HG03439 (cell line): ENCODE measurements at regions not wholly inside any gene's neighbourhood (a gene's known extent, or its start where the extent isn't known, plus 50 kb on each side); places are given as distances from the start of the nearest gene placed in this dataset.
"Not testable (repeated sequence)": the region's sequence is repeated elsewhere in the genome, so short reads cannot be mapped to it uniquely, and the experiment has no call there.

Experiments
- ATAC-seq: cut with Tn5 transposase; IDR thresholded peaks from one replicate; pipeline ENCODE4 v1.9.1; 2021; ENCODE audit warnings: mild to moderate bottlenecking, moderate library complexity; ENCODE audit not compliant: unreplicated experiment

DNA sequence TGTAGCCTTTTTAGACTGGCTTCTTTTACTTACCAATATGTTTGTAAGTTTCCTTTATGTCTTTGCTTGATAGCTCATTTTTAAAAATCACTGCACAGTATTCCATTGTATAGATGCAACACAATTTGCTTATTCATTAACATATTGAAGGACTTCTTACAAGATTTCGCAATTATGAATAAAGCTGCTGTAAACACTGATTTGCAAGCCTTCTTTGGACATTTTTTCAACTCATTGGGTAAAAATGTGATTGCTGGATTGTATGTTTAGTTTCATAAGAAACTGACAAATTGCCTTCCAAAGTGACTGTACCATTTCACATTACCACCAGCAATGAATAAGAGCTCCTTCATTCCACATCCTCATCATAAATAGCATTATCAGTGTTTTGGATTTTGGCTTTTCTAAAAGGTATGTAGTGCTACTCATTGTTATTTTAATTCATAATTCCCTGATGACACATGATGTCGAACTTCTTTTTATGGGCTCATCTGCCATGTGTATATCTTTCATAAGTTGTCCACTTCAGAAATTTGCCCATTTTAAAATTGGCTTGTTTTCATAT lies 80.7 kb downstream of the TFAP2B start:
- ATAC-seq = no peak

DNA sequence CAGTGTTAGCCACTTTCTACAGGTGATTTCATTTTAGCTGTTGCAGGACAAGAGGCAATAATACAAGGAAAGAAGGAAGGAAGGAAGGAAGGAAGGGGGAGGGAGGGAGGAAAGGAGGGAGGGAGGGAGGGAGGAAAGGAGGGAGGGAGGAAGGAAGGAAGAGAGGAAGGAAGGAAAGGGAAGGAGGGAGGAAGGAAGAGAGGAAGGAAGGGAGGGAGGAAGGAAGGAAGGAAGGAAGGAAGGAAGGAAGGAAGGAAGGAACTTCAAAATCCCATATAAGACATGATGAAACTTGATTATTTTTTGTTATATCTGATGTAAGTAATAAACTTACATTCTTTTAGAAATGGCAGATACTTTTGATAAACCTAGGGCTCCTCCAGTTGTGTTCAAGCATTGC lies 83.6 kb downstream of the TFAP2B start:
- ATAC-seq = no peak

- ATAC-seq = no peak
These were observed 86.6 kb downstream of the TFAP2B start for GRCh38 chr6:50905297-50905696.

- no peak for ATAC-seq
These were observed 88.9 kb downstream of the TFAP2B start for GRCh38 chr6:50907565-50907964.

DNA sequence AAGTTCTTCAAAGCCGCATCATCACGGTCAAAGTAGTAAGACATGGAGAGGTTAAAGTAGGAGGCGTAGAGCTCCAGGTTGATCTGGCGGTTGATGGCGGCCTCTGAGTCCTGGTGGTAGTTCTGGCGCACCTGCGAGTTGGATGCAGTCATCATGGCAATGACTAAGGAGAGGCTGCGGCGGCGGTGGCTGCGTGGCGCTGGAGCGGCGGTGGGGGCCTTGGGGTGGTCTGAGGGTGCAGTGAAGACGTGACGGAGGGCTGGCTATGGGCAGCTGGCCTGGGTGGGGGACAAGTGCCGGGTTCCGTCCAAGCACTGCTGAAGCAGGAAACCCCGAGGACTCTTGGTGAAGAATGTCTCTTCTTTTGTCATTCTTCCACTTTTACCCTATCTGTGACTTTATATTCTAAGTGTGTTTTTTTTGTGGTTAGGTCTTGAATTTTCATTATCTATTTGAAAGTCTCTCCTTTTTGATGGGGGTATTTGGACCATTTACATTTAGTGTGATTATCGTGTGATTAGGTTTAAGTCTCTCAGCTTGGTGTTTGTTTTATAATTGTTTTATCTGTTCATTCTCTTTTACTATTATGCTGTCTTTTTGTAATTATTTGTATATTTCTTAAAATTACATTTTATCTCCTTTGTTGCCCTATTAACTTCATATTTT lies 94.6 kb downstream of the TFAP2B start:
- ATAC-seq = no peak

GRCh38 chr6:50921378-50921777 lies 102.7 kb downstream of the TFAP2B start:
- ATAC-seq = not testable (repeated sequence)

- ATAC-seq = no peak
These were observed 103.3 kb downstream of the TFAP2B start for GRCh38 chr6:50921968-50922367.

- ATAC-seq = no peak
These were observed 104.2 kb downstream of the TFAP2B start for GRCh38 chr6:50922579-50923525.

GRCh38 chr6:50924758-50925157 lies 106.1 kb downstream of the TFAP2B start:
- ATAC-seq = no peak

DNA sequence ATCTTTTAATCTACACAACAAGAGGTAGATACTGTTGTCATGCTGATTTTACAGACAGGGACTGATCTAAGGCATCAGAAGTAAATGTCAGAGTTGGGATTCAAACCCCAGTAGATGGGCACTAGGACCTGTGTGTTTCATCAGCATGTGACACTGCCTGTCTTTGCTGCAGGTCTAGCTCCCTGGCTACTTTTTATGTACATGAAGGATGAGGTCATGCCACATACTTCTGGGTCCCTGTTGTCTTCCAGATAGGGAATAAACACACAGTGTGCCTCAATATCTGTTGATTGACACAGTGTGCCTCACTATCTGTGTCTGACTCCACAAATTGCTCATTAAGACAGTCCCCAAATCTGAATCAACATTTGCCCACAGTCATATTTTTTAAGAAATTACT lies 106.9 kb downstream of the TFAP2B start:
- no peak for ATAC-seq

- no peak for ATAC-seq
These were observed 107.3 kb downstream of the TFAP2B start for GRCh38 chr6:50925981-50926380.

GRCh38 chr6:50927800-50928199 lies 109.1 kb downstream of the TFAP2B start:
- ATAC-seq = no peak

DNA sequence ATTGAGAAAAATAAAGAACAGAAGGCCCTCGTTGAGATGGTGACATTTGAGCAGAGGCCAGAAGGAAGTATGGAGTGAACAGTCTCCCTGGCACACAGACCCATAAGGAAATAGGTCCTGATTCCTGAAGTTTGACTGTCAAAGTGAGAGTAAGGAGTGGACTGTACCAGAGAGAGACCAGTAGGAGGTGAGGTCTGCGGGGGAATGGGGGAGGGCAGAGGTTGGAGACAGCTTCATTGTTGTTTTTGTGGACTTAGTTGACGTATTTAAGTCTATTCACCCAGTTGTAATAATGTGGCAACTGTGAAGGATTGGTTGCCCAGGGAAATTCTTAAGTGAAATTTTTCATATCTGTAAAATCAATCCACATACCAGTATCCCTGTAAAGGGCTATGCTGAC lies 110.7 kb downstream of the TFAP2B start:
- ATAC-seq = no peak

- ATAC-seq = no peak
These were observed 116.8 kb downstream of the TFAP2B start for GRCh38 chr6:50935442-50935841.

- ATAC-seq = no peak
These were observed 117.6 kb downstream of the TFAP2B start for GRCh38 chr6:50936277-50936681.

DNA sequence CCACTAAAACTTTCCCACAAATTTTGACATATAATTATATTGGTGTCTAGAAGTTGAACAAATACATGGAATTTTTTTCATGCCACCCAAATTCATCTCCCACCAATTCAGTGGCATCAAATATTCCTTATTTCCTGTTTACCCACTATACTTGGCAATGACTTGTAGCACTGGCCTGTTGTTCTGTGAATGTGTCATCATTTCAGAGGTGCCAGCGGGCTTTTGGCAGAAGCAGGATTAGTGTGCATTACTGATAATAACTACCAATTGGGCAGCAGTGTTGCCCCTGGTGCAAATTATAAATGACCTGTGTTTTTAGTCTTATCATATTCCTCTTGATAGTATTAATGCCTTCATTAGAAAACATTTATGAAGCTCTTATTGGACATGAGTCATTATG lies 121.3 kb downstream of the TFAP2B start:
- no peak for ATAC-seq

DNA sequence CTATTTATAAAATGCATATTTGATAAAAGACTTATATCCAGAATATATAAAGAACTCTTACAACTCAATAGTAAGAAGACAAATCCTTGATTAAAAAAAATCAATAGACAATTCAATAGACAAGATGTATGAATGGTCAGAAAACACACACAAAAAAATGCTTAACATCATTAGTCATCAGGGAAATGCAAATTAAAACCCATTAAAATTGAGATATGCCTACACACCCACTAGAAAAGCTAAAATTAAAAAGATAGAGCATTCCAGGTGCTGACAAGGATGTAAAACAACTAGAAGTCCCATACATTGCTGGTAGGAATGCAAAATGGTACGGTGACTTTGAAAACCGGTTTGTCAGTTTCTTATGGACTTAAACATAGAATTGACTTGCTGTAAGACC lies 127.1 kb downstream of the TFAP2B start:
- no peak for ATAC-seq

GRCh38 chr6:50952092-50952907 lies 133.6 kb downstream of the TFAP2B start:
- no peak for ATAC-seq

DNA sequence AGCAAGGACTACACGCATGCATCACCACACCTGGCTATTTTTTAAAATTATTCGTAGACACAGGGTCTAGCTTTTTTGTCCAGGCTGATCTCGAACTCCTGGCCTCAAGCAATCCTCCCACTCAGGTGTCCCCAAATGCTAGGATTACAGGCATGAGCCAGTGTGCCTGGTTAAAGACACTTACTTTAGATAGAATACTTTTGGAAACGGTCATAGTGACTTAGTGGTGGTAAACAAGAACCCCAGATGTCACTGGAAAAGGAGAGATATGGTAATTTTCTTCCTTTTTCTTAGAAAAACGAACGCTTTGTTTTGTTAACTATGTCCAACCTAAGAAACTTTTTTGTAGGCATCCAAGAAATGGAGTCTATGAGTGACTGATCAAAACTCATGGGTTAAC lies 137.3 kb downstream of the TFAP2B start:
- no peak for ATAC-seq

DNA sequence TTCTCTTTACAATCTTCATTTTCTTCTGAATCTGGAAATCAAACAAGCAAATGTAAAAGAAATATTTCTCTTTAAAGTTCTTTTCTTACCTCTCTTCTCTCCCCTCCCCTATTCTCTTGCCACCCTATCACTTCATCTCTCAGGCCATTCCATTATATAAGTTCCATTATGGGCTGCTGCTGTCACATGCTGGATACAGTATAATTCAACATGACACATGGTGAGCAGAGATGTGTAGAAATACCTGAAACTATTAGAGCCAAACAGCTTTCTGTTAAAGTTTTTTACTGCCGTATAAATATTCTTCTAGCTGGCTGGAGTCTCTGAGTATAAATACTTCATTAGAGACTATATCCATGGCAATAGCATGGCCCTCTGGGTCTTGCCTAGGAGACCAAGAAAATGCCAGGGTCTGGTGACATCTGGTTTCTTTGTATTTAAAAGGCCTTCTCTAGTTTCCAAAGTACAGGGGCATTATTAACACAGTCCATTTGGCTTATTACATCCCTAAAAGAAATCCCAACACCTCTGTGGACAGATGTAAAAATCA lies 139.6 kb downstream of the TFAP2B start:
- no peak for ATAC-seq
